RWPE2 (cell line): ENCODE measurements at regions not wholly inside any gene's neighbourhood (a gene's known extent, or its start where the extent isn't known, plus 50 kb on each side); places are given as distances from the start of the nearest gene placed in this dataset.

Experiments
- ATAC-seq: fragments of 200-7000 bp; cut with Tn5 transposase; 3 replicates; pipeline ENCODE4 v1.9.1; 2021; ENCODE audit warnings: low read depth
- DNase-seq: peaks from one replicate; pipeline ENCODE4 v3.0.0-alpha.2; 2020; ENCODE audit warnings: low spot score
- H3K27ac ChIP-seq: fragments of 450-650 bp; 2 replicates; pipeline ENCODE4 v1.5.1; 2017; ENCODE audit warnings: mild to moderate bottlenecking; ENCODE audit not compliant: poor library complexity, severe bottlenecking
- H3K27me3 ChIP-seq: fragments of 250-450 bp; sonication (Bioruptor Pico); 2 replicates; pipeline ENCODE4 v1.5.1; 2021; ENCODE audit warnings: mild to moderate bottlenecking, moderate library complexity; ENCODE audit not compliant: insufficient read depth, poor library complexity, severe bottlenecking
- H3K36me3 ChIP-seq: fragments of 250-450 bp; sonication (Bioruptor Pico); 2 replicates; pipeline ENCODE4 v1.5.1; 2020; ENCODE audit warnings: low read depth, mild to moderate bottlenecking, moderate library complexity
- H3K4me1 ChIP-seq: fragments of 250-450 bp; sonication (Bioruptor Pico); 2 replicates; pipeline ENCODE4 v1.5.1; 2021; ENCODE audit warnings: mild to moderate bottlenecking, moderate library complexity; ENCODE audit not compliant: insufficient read depth, poor library complexity, severe bottlenecking
- H3K4me3 ChIP-seq: fragments of 250-450 bp; sonication (Bioruptor Pico); 2 replicates; pipeline ENCODE4 v1.5.1; 2021; ENCODE audit warnings: mild to moderate bottlenecking, moderate library complexity; ENCODE audit not compliant: severe bottlenecking
- H3K9me3 ChIP-seq: fragments of 250-450 bp; sonication (Bioruptor Pico); 2 replicates; pipeline ENCODE4 v1.5.1; 2021; ENCODE audit warnings: mild to moderate bottlenecking, moderate library complexity; ENCODE audit not compliant: severe bottlenecking
- CTCF ChIP-seq: fragments of 450-650 bp; IDR thresholded peaks from one replicate; pipeline ENCODE4 v1.5.1; 2017; ENCODE audit warnings: mild to moderate bottlenecking, moderate library complexity; ENCODE audit not compliant: poor library complexity, severe bottlenecking

- H3K9me3 ChIP-seq: no peaks in the 10 kb centered on the region
- H3K4me1 ChIP-seq: peaks cover 46% of the 10 kb centered on the region
- H3K36me3 ChIP-seq: no peaks in the 10 kb centered on the region
- H3K27me3 ChIP-seq: no peaks in the 10 kb centered on the region
- ATAC-seq (peak; percentile 89), DNase-seq (peak; percentile 89)
- peak overlapping the region; percentile 84 for H3K27ac ChIP-seq
- H3K4me3 ChIP-seq: no peak overlapping the region
- TF ChIP-seq CTCF: no peak
Measured at GRCh38 chr12:107349008-107349747, 255.8 kb upstream of the CRY1 start.

GRCh38 chr12:107349839-107350238 lies 256.5 kb upstream of the CRY1 start:
- Histone ChIP-seq H3K4me1 (peaks cover 39% of the 10 kb centered on the region), H3K9me3 (no peaks in the 10 kb centered on the region), H3K4me3 (no peak overlapping the region), H3K36me3 (no peaks in the 10 kb centered on the region), H3K27ac (peak overlapping the region; percentile 84), H3K27me3 (no peaks in the 10 kb centered on the region)
- ATAC-seq: no peak
- DNase-seq: no peak
- TF ChIP-seq CTCF: no peak

GRCh38 chr12:107351109-107351508 lies 257.8 kb upstream of the CRY1 start:
- Histone ChIP-seq H3K9me3 (no peaks in the 10 kb centered on the region), H3K4me1 (peaks cover 36% of the 10 kb centered on the region), H3K36me3 (no peaks in the 10 kb centered on the region), H3K4me3 (no peak overlapping the region), H3K27ac (no peak overlapping the region), H3K27me3 (no peaks in the 10 kb centered on the region)
- no peak for ATAC-seq
- no peak for TF ChIP-seq CTCF
- DNase-seq: no peak

- peaks cover 36% of the 10 kb centered on the region for H3K4me1 ChIP-seq
- ATAC-seq (no peak), DNase-seq (no peak)
- H3K9me3 ChIP-seq: no peaks in the 10 kb centered on the region
- H3K27ac ChIP-seq: no peak overlapping the region
- H3K27me3 ChIP-seq: no peaks in the 10 kb centered on the region
- H3K4me3 ChIP-seq: no peak overlapping the region
- no peaks in the 10 kb centered on the region for H3K36me3 ChIP-seq
- no peak for TF ChIP-seq CTCF
Measured at GRCh38 chr12:107351713-107352112, 258.4 kb upstream of the CRY1 start.

GRCh38 chr12:107352347-107353081 lies 259.2 kb upstream of the CRY1 start:
- H3K27ac ChIP-seq: no peak overlapping the region
- H3K4me3 ChIP-seq: no peak overlapping the region
- H3K36me3 ChIP-seq: no peaks in the 10 kb centered on the region
- H3K9me3 ChIP-seq: no peaks in the 10 kb centered on the region
- TF ChIP-seq CTCF: no peak
- ATAC-seq (no peak), DNase-seq (no peak)
- H3K4me1 ChIP-seq: peaks cover 36% of the 10 kb centered on the region
- H3K27me3 ChIP-seq: no peaks in the 10 kb centered on the region
